ENCODE measurements at regions not wholly inside any gene's neighbourhood (a gene's known extent, or its start where the extent isn't known, plus 50 kb on each side); places are given as distances from the start of the nearest gene placed in this dataset.

- Mint-ChIP-seq H3K9me3 (peaks cover 38% of the 10 kb centered on the region), H3K4me3 (no peak overlapping the region), H3K27ac (ENCODE audit: low read depth) (no peak overlapping the region), H3K36me3 (ENCODE audit: insufficient read depth) (peaks cover 1% of the 10 kb centered on the region), H3K27me3 (no peaks in the 10 kb centered on the region), H3K4me1 (no peaks in the 10 kb centered on the region)
- DNase-seq (ENCODE audit: low spot score in 2 of 2) (no peak), ATAC-seq (replicated peaks; ENCODE audit: extremely low read depth, poor library complexity, severe bottlenecking) (no peak)
Observed at GRCh38 chr5:166428264-166428803, 1863.1 kb upstream of the WWC1 start.

GRCh38 chr5:166430491-166431319 is 1860.7 kb upstream of the WWC1 start:
- Mint-ChIP-seq H3K27me3 (no peaks in the 10 kb centered on the region), H3K36me3 (ENCODE audit: insufficient read depth) (peaks cover 1% of the 10 kb centered on the region), H3K27ac (ENCODE audit: low read depth) (no peak overlapping the region), H3K4me1 (no peaks in the 10 kb centered on the region), H3K9me3 (peaks cover 30% of the 10 kb centered on the region), H3K4me3 (no peak overlapping the region)
- DNase-seq (ENCODE audit: low spot score in 2 of 2): no peak
- ATAC-seq (replicated peaks; ENCODE audit: extremely low read depth, poor library complexity, severe bottlenecking): no peak

- Mint-ChIP-seq H3K4me3 (no peak overlapping the region), H3K9me3 (peaks cover 28% of the 10 kb centered on the region), H3K36me3 (ENCODE audit: insufficient read depth) (peaks cover 1% of the 10 kb centered on the region), H3K27me3 (no peaks in the 10 kb centered on the region), H3K4me1 (no peaks in the 10 kb centered on the region), H3K27ac (ENCODE audit: low read depth) (no peak overlapping the region)
- ATAC-seq (replicated peaks; ENCODE audit: extremely low read depth, poor library complexity, severe bottlenecking) (no peak), DNase-seq (ENCODE audit: low spot score in 2 of 2) (no peak)
Observed at GRCh38 chr5:166431456-166431855, 1860.0 kb upstream of the WWC1 start.

GRCh38 chr5:166433679-166434078 is 1857.8 kb upstream of the WWC1 start:
- ATAC-seq (replicated peaks; ENCODE audit: extremely low read depth, poor library complexity, severe bottlenecking): no peak
- no peak overlapping the region for H3K4me3 Mint-ChIP-seq
- no peak for DNase-seq (ENCODE audit: low spot score in 2 of 2)
- H3K9me3 Mint-ChIP-seq: peaks cover 21% of the 10 kb centered on the region
- no peaks in the 10 kb centered on the region for H3K36me3 Mint-ChIP-seq (ENCODE audit: insufficient read depth)
- H3K4me1 Mint-ChIP-seq: no peaks in the 10 kb centered on the region
- no peaks in the 10 kb centered on the region for H3K27me3 Mint-ChIP-seq
- no peak overlapping the region for H3K27ac Mint-ChIP-seq (ENCODE audit: low read depth)

GRCh38 chr5:166436872-166437271 is 1854.6 kb upstream of the WWC1 start:
- no peaks in the 10 kb centered on the region for H3K27me3 Mint-ChIP-seq
- no peaks in the 10 kb centered on the region for H3K36me3 Mint-ChIP-seq (ENCODE audit: insufficient read depth)
- no peak overlapping the region for H3K27ac Mint-ChIP-seq (ENCODE audit: low read depth)
- no peaks in the 10 kb centered on the region for H3K4me1 Mint-ChIP-seq
- peaks cover 10% of the 10 kb centered on the region for H3K9me3 Mint-ChIP-seq
- DNase-seq (ENCODE audit: low spot score in 2 of 2) (no peak), ATAC-seq (replicated peaks; ENCODE audit: extremely low read depth, poor library complexity, severe bottlenecking) (no peak)
- H3K4me3 Mint-ChIP-seq: no peak overlapping the region

- Mint-ChIP-seq H3K27me3 (no peaks in the 10 kb centered on the region), H3K27ac (ENCODE audit: low read depth) (no peak overlapping the region), H3K4me3 (no peak overlapping the region), H3K4me1 (no peaks in the 10 kb centered on the region), H3K36me3 (ENCODE audit: insufficient read depth) (no peaks in the 10 kb centered on the region), H3K9me3 (peaks cover 23% of the 10 kb centered on the region)
- DNase-seq (ENCODE audit: low spot score in 2 of 2) (no peak), ATAC-seq (replicated peaks; ENCODE audit: extremely low read depth, poor library complexity, severe bottlenecking) (no peak)
Observed at GRCh38 chr5:166486348-166486747, 1805.1 kb upstream of the WWC1 start.

GRCh38 chr5:166488560-166488959 is 1802.9 kb upstream of the WWC1 start:
- H3K27ac Mint-ChIP-seq (ENCODE audit: low read depth): no peak overlapping the region
- no peaks in the 10 kb centered on the region for H3K36me3 Mint-ChIP-seq (ENCODE audit: insufficient read depth)
- H3K9me3 Mint-ChIP-seq: peaks cover 14% of the 10 kb centered on the region
- no peak for ATAC-seq (replicated peaks; ENCODE audit: extremely low read depth, poor library complexity, severe bottlenecking)
- H3K27me3 Mint-ChIP-seq: no peaks in the 10 kb centered on the region
- DNase-seq (ENCODE audit: low spot score in 2 of 2): no peak
- no peaks in the 10 kb centered on the region for H3K4me1 Mint-ChIP-seq
- H3K4me3 Mint-ChIP-seq: no peak overlapping the region

- no peak for DNase-seq (ENCODE audit: low spot score in 2 of 2)
- Mint-ChIP-seq H3K4me1 (no peaks in the 10 kb centered on the region), H3K27me3 (no peaks in the 10 kb centered on the region), H3K4me3 (no peak overlapping the region), H3K36me3 (ENCODE audit: insufficient read depth) (no peaks in the 10 kb centered on the region), H3K27ac (ENCODE audit: low read depth) (no peak overlapping the region), H3K9me3 (no peaks in the 10 kb centered on the region)
- no peak for ATAC-seq (replicated peaks; ENCODE audit: extremely low read depth, poor library complexity, severe bottlenecking)
Observed at GRCh38 chr5:166493040-166493439, 1798.4 kb upstream of the WWC1 start.

GRCh38 chr5:166493612-166494011 is 1797.8 kb upstream of the WWC1 start:
- H3K4me3 Mint-ChIP-seq: no peak overlapping the region
- DNase-seq (ENCODE audit: low spot score in 2 of 2) (no peak), ATAC-seq (replicated peaks; ENCODE audit: extremely low read depth, poor library complexity, severe bottlenecking) (no peak)
- H3K27me3 Mint-ChIP-seq: no peaks in the 10 kb centered on the region
- no peaks in the 10 kb centered on the region for H3K9me3 Mint-ChIP-seq
- no peaks in the 10 kb centered on the region for H3K4me1 Mint-ChIP-seq
- H3K27ac Mint-ChIP-seq (ENCODE audit: low read depth): no peak overlapping the region
- no peaks in the 10 kb centered on the region for H3K36me3 Mint-ChIP-seq (ENCODE audit: insufficient read depth)

GRCh38 chr5:166497496-166498104 is 1793.8 kb upstream of the WWC1 start:
- H3K27ac Mint-ChIP-seq (ENCODE audit: low read depth): no peak overlapping the region
- no peak overlapping the region for H3K4me3 Mint-ChIP-seq
- ATAC-seq (replicated peaks; ENCODE audit: extremely low read depth, poor library complexity, severe bottlenecking) (no peak), DNase-seq (ENCODE audit: low spot score in 2 of 2) (no peak)
- H3K9me3 Mint-ChIP-seq: no peaks in the 10 kb centered on the region
- H3K4me1 Mint-ChIP-seq: no peaks in the 10 kb centered on the region
- H3K36me3 Mint-ChIP-seq (ENCODE audit: insufficient read depth): no peaks in the 10 kb centered on the region
- no peaks in the 10 kb centered on the region for H3K27me3 Mint-ChIP-seq

- H3K36me3 Mint-ChIP-seq (ENCODE audit: insufficient read depth): no peaks in the 10 kb centered on the region
- no peaks in the 10 kb centered on the region for H3K4me1 Mint-ChIP-seq
- H3K9me3 Mint-ChIP-seq: no peaks in the 10 kb centered on the region
- DNase-seq (ENCODE audit: low spot score in 2 of 2) (no peak), ATAC-seq (replicated peaks; ENCODE audit: extremely low read depth, poor library complexity, severe bottlenecking) (no peak)
- H3K4me3 Mint-ChIP-seq: no peak overlapping the region
- no peak overlapping the region for H3K27ac Mint-ChIP-seq (ENCODE audit: low read depth)
- H3K27me3 Mint-ChIP-seq: no peaks in the 10 kb centered on the region
Observed at GRCh38 chr5:166499447-166500240, 1791.8 kb upstream of the WWC1 start.

GRCh38 chr5:166503506-166503905 is 1787.9 kb upstream of the WWC1 start:
- no peaks in the 10 kb centered on the region for H3K4me1 Mint-ChIP-seq
- DNase-seq (ENCODE audit: low spot score in 2 of 2) (no peak), ATAC-seq (replicated peaks; ENCODE audit: extremely low read depth, poor library complexity, severe bottlenecking) (no peak)
- H3K4me3 Mint-ChIP-seq: no peak overlapping the region
- no peak overlapping the region for H3K27ac Mint-ChIP-seq (ENCODE audit: low read depth)
- H3K27me3 Mint-ChIP-seq: no peaks in the 10 kb centered on the region
- H3K36me3 Mint-ChIP-seq (ENCODE audit: insufficient read depth): no peaks in the 10 kb centered on the region
- H3K9me3 Mint-ChIP-seq: peaks cover 6% of the 10 kb centered on the region
